IMR-90 (cell line): ENCODE measurements at regions not wholly inside any gene's neighbourhood (a gene's known extent, or its start where the extent isn't known, plus 50 kb on each side); places are given as distances from the start of the nearest gene placed in this dataset.

Source experiments
- BHLHE40 ChIP-seq: fragments of 150-350 bp; IDR thresholded peaks from 2 replicates; pipeline ENCODE4 v1.6.1; 2016; ENCODE audit warnings: mild to moderate bottlenecking, low read depth, low read length
- CTCF ChIP-seq: conservative IDR thresholded peaks from 2 replicates; pipeline ENCODE4 v1.5.1; 2012; ENCODE audit warnings: mild to moderate bottlenecking, low read depth, low read length, improper control_type of control experiment
- FOS ChIP-seq: fragments of 150-350 bp; IDR thresholded peaks from 2 replicates; pipeline ENCODE4 v1.6.1; 2016; ENCODE audit warnings: low read depth, low read length
- RFX5 ChIP-seq: IDR thresholded peaks from 2 replicates; pipeline ENCODE4 v1.8.0; 2012; ENCODE audit warnings: low read depth, mild to moderate bottlenecking, low read length, moderate library complexity

GRCh38 chr2:122251566-122251965, 496.1 kb downstream of the TSN start:
- no peak for TF ChIP-seq CTCF
- TF ChIP-seq BHLHE40: no peak
- TF ChIP-seq FOS: no peak
- no peak for TF ChIP-seq RFX5
